Lower leg skin (tissue), 3 donors: ENCODE measurements at regions not wholly inside any gene's neighbourhood (a gene's known extent, or its start where the extent isn't known, plus 50 kb on each side); places are given as distances from the start of the nearest gene placed in this dataset.

Experiments
- CTCF ChIP-seq, 3 donors: fragments of 450-650 bp; IDR thresholded peaks; one replicate each; pipeline ENCODE4 v1.5.1; 2016; ENCODE audit warnings: antibody characterized with exemption in 3 of 3, mild to moderate bottlenecking in 3 of 3, moderate library complexity in 2 of 3
- POLR2A ChIP-seq, 2 donors: fragments of 450-650 bp; IDR thresholded peaks; one replicate each; pipeline ENCODE4 v1.6.1; 2016 to 2017; ENCODE audit warnings: antibody characterized with exemption in 2 of 2, mild to moderate bottlenecking in 1 of 2, moderate library complexity in 1 of 2

- TF ChIP-seq CTCF (IDR thresholded peaks at IDR 0.05) (no peak), POLR2A (IDR thresholded peaks at IDR 0.05) (no peak)
Measured at GRCh38 chr2:82256288-82256687, 1951.7 kb upstream of the LRRTM1 start.
